IMR-90 (cell line): ENCODE measurements at regions not wholly inside any gene's neighbourhood (a gene's known extent, or its start where the extent isn't known, plus 50 kb on each side); places are given as distances from the start of the nearest gene placed in this dataset.

Experiments used
- MXI1 ChIP-seq: IDR thresholded peaks from 2 replicates; pipeline ENCODE4 v1.6.1; 2012; ENCODE audit warnings: low read depth, mild to moderate bottlenecking, low read length, moderate library complexity, borderline replicate concordance
- TF ChIP-seq, protein P1 (sequence below): fragments of 150-350 bp; IDR thresholded peaks from 2 replicates; pipeline ENCODE4 v1.6.1; 2016; ENCODE audit warnings: low read depth, mild to moderate bottlenecking, low read length, moderate library complexity, borderline replicate concordance

DNA sequence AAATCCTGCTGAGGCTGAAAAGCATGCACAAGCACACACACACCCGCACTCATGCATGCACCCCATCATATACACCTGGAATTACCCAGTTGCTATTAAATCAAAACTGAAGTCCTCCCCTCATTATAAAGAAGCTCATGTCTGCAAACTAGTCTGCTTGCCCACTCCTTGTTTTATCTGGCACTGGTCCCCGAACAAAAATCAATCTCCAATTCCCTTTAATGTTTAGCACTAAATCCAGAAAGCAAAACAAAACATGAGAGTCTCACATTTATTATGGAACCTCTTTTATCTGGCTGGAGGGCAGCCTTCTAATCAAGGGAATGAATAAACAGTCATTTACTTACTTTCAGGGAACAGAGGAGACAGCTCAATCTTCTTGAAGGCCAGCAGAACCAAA, 1093.4 kb upstream of the FLRT2 start:
- TF ChIP-seq MXI1 = no peak
- TF ChIP-seq, protein P1, sequence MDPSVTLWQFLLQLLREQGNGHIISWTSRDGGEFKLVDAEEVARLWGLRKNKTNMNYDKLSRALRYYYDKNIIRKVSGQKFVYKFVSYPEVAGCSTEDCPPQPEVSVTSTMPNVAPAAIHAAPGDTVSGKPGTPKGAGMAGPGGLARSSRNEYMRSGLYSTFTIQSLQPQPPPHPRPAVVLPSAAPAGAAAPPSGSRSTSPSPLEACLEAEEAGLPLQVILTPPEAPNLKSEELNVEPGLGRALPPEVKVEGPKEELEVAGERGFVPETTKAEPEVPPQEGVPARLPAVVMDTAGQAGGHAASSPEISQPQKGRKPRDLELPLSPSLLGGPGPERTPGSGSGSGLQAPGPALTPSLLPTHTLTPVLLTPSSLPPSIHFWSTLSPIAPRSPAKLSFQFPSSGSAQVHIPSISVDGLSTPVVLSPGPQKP = no peak
